DND-41 (cell line): ENCODE measurements at regions not wholly inside any gene's neighbourhood (a gene's known extent, or its start where the extent isn't known, plus 50 kb on each side); places are given as distances from the start of the nearest gene placed in this dataset.

Experiments
- ATAC-seq: fragments of 200-7000 bp; cut with Tn5 transposase; 3 replicates; pipeline ENCODE4 v1.9.1; 2021; ENCODE audit warnings: low read depth; ENCODE audit not compliant: insufficient read depth
- DNase-seq: peaks from one replicate; pipeline ENCODE4 v3.0.0-alpha.2; 2020
- H2AFZ ChIP-seq: 2 replicates; pipeline ENCODE4 v1.6.0; 2012; ENCODE audit warnings: low read depth, low read length
- H3K27ac ChIP-seq: 2 replicates; pipeline ENCODE4 v1.5.1; 2012; ENCODE audit warnings: low read length, inconsistent platforms
- H3K27me3 ChIP-seq: fragments of 200-600 bp; sonication (generic); 2 replicates; pipeline ENCODE4 v1.6.0; 2012; ENCODE audit warnings: low read length, mild to moderate bottlenecking, inconsistent platforms; ENCODE audit not compliant: insufficient read depth, poor library complexity
- H3K36me3 ChIP-seq: 2 replicates; pipeline ENCODE4 v1.5.1; 2012; ENCODE audit warnings: low read length, inconsistent platforms; ENCODE audit not compliant: insufficient read depth
- H3K4me1 ChIP-seq: 2 replicates; pipeline ENCODE4 v1.5.1; 2012; ENCODE audit warnings: mild to moderate bottlenecking, low read length; ENCODE audit not compliant: insufficient read depth
- H3K4me2 ChIP-seq: 2 replicates; pipeline ENCODE4 v1.6.0; 2012; ENCODE audit warnings: mild to moderate bottlenecking, moderate library complexity, low read length, inconsistent platforms; ENCODE audit not compliant: insufficient read depth
- H3K4me3 ChIP-seq, 2 experiments: fragments of 200-600 bp in 1 of 2; shearing (Covaris generic) in 1 of 2; 2 replicates each; pipeline ENCODE4 v1.5.1; 2012 to 2016; ENCODE audit warnings: inconsistent platforms in 2 of 2, low read length in 2 of 2, mild to moderate bottlenecking in 2 of 2, low read depth in 1 of 2, moderate library complexity in 1 of 2
- H3K79me2 ChIP-seq: 2 replicates; pipeline ENCODE4 v1.6.0; 2012; ENCODE audit warnings: low read length, inconsistent platforms; ENCODE audit not compliant: insufficient read depth
- H3K9ac ChIP-seq: 2 replicates; pipeline ENCODE4 v1.6.0; 2012; ENCODE audit warnings: low read depth, mild to moderate bottlenecking, inconsistent platforms, low read length, moderate library complexity
- H3K9me3 ChIP-seq: 2 replicates; pipeline ENCODE4 v1.5.1; 2012; ENCODE audit warnings: low read length, moderate library complexity, mild to moderate bottlenecking, inconsistent platforms; ENCODE audit not compliant: insufficient read depth, severe bottlenecking
- H4K20me1 ChIP-seq: 2 replicates; pipeline ENCODE4 v1.6.0; 2012; ENCODE audit warnings: low read length; ENCODE audit not compliant: insufficient read depth
- CTCF ChIP-seq: IDR thresholded peaks from 2 replicates; pipeline ENCODE4 v1.5.1; 2012; ENCODE audit warnings: borderline replicate concordance, low read length, moderate library complexity, mild to moderate bottlenecking; ENCODE audit not compliant: poor library complexity, severe bottlenecking; ENCODE audit errors: extremely low read depth
- EZH2 ChIP-seq: IDR thresholded peaks from 3 replicates; pipeline ENCODE4 v1.6.1; 2012; ENCODE audit warnings: borderline replicate concordance, low read depth, mild to moderate bottlenecking, moderate library complexity, low read length, inconsistent platforms; ENCODE audit not compliant: severe bottlenecking

GRCh38 chr3:177837951-177838655 is 640.8 kb upstream of the TBL1XR1 start:
- no peaks in the 10 kb centered on the region for H3K27me3 ChIP-seq
- H3K79me2 ChIP-seq = no peaks in the 10 kb centered on the region
- H3K27ac ChIP-seq = no peak overlapping the region
- H4K20me1 ChIP-seq = no peaks in the 10 kb centered on the region
- no peaks in the 10 kb centered on the region for H3K4me1 ChIP-seq
- no peak overlapping the region for H3K9ac ChIP-seq
- H3K4me2 ChIP-seq = no peak overlapping the region
- H3K9me3 ChIP-seq = no peaks in the 10 kb centered on the region
- no peak for ATAC-seq
- DNase-seq = no peak
- H3K36me3 ChIP-seq = no peaks in the 10 kb centered on the region
- no peak overlapping the region for H3K4me3 ChIP-seq
- H2AFZ ChIP-seq = no peak overlapping the region
- TF ChIP-seq EZH2 (no peak), CTCF (no peak)

GRCh38 chr3:177838766-177839350 is 641.6 kb upstream of the TBL1XR1 start:
- no peak for ATAC-seq

GRCh38 chr3:177842302-177842701 is 645.0 kb upstream of the TBL1XR1 start:
- Histone ChIP-seq H3K36me3 (no peaks in the 10 kb centered on the region), H3K27ac (no peak overlapping the region), H3K27me3 (no peaks in the 10 kb centered on the region), H3K9ac (no peak overlapping the region), H3K9me3 (no peaks in the 10 kb centered on the region), H3K79me2 (no peaks in the 10 kb centered on the region), H4K20me1 (no peaks in the 10 kb centered on the region), H3K4me2 (no peak overlapping the region), H3K4me3 (no peak overlapping the region), H3K4me1 (no peaks in the 10 kb centered on the region), H2AFZ (no peak overlapping the region)
- no peak for TF ChIP-seq EZH2
- TF ChIP-seq CTCF = no peak
- no peak for ATAC-seq
- DNase-seq = no peak

More at GRCh38 chr3:177838766-177839350, 641.6 kb upstream of the TBL1XR1 start:
- no peak for DNase-seq
- no peak overlapping the region for H3K4me3 ChIP-seq
- H3K4me1 ChIP-seq = no peaks in the 10 kb centered on the region
- TF ChIP-seq CTCF = no peak
- TF ChIP-seq EZH2 = no peak
- H4K20me1 ChIP-seq = no peaks in the 10 kb centered on the region
- no peak overlapping the region for H3K27ac ChIP-seq
- H3K4me2 ChIP-seq = no peak overlapping the region
- H3K27me3 ChIP-seq = no peaks in the 10 kb centered on the region
- no peaks in the 10 kb centered on the region for H3K79me2 ChIP-seq
- H3K9ac ChIP-seq = no peak overlapping the region
- no peaks in the 10 kb centered on the region for H3K9me3 ChIP-seq
- no peaks in the 10 kb centered on the region for H3K36me3 ChIP-seq
- H2AFZ ChIP-seq = no peak overlapping the region
